Trophoblast cell (in vitro differentiated cells and primary cell): ENCODE measurements at regions not wholly inside any gene's neighbourhood (a gene's known extent, or its start where the extent isn't known, plus 50 kb on each side); places are given as distances from the start of the nearest gene placed in this dataset.

Source experiments
- DNase-seq, 2 donors: peaks; one replicate each; pipeline ENCODE4 v3.0.0-alpha.2; 2016
- H2AFZ ChIP-seq: 2 replicates; pipeline ENCODE4 v1.6.1; 2013; ENCODE audit warnings: low read length, moderate library complexity, mild to moderate bottlenecking; ENCODE audit not compliant: insufficient read depth, poor library complexity
- H2AK5ac ChIP-seq: 2 replicates; pipeline ENCODE4 v1.6.1; 2013; ENCODE audit warnings: mild to moderate bottlenecking, low read length
- H2BK120ac ChIP-seq: 2 replicates; pipeline ENCODE4 v1.6.1; 2013; ENCODE audit warnings: low read length, mild to moderate bottlenecking, moderate library complexity; ENCODE audit not compliant: insufficient read depth, poor library complexity
- H2BK12ac ChIP-seq: 2 replicates; pipeline ENCODE4 v1.6.1; 2013; ENCODE audit warnings: mild to moderate bottlenecking, low read length, moderate library complexity
- H2BK5ac ChIP-seq: 2 replicates; pipeline ENCODE4 v1.6.1; 2013; ENCODE audit warnings: low read length, low read depth, moderate library complexity, mild to moderate bottlenecking; ENCODE audit not compliant: poor library complexity
- H3K14ac ChIP-seq: 2 replicates; pipeline ENCODE4 v1.6.1; 2013; ENCODE audit warnings: mild to moderate bottlenecking, low read length
- H3K18ac ChIP-seq: 2 replicates; pipeline ENCODE4 v1.6.1; 2013; ENCODE audit warnings: mild to moderate bottlenecking, low read length
- H3K23ac ChIP-seq: 2 replicates; pipeline ENCODE4 v1.6.1; 2013; ENCODE audit warnings: low read length
- H3K27ac ChIP-seq: 2 replicates; pipeline ENCODE4 v1.5.1; 2013; ENCODE audit warnings: low read depth, mild to moderate bottlenecking, inconsistent platforms, low read length, moderate library complexity
- H3K27me3 ChIP-seq: 2 replicates; pipeline ENCODE4 v1.6.1; 2013; ENCODE audit warnings: inconsistent platforms, mild to moderate bottlenecking, low read length, moderate library complexity; ENCODE audit not compliant: insufficient read depth
- H3K36me3 ChIP-seq, 2 experiments: 1 replicate in 1 of 2; 2 replicates in 1 of 2; pipeline ENCODE4 v1.6.1; 2013; ENCODE audit warnings: low read length in 2 of 2, mild to moderate bottlenecking in 2 of 2, moderate library complexity in 1 of 2; ENCODE audit not compliant: insufficient read depth in 2 of 2, control insufficient read depth in 1 of 2
- H3K4ac ChIP-seq: 2 replicates; pipeline ENCODE4 v1.6.1; 2013; ENCODE audit warnings: low read depth, mild to moderate bottlenecking, low read length, moderate library complexity
- H3K4me1 ChIP-seq, 2 experiments: 1 replicate in 1 of 2; 2 replicates in 1 of 2; pipeline ENCODE4 v1.6.1; 2013; ENCODE audit warnings: low read length in 2 of 2, mild to moderate bottlenecking in 2 of 2, moderate library complexity in 1 of 2; ENCODE audit not compliant: insufficient read depth in 2 of 2, control insufficient read depth in 1 of 2
- H3K4me2 ChIP-seq: 2 replicates; pipeline ENCODE4 v1.6.1; 2013; ENCODE audit warnings: inconsistent platforms, mild to moderate bottlenecking, low read length, moderate library complexity
- H3K4me3 ChIP-seq: 2 replicates; pipeline ENCODE4 v1.5.1; 2013; ENCODE audit warnings: mild to moderate bottlenecking, low read depth, low read length, inconsistent platforms
- H3K79me1 ChIP-seq: one replicate; pipeline ENCODE4 v1.6.1; 2013; ENCODE audit warnings: low read length
- H3K79me2 ChIP-seq: 2 replicates; pipeline ENCODE4 v1.6.1; 2013; ENCODE audit warnings: low read length, mild to moderate bottlenecking; ENCODE audit not compliant: control insufficient read depth, insufficient read depth, poor library complexity
- H3K9ac ChIP-seq: 2 replicates; pipeline ENCODE4 v1.6.1; 2013; ENCODE audit warnings: mild to moderate bottlenecking, low read length
- H3K9me3 ChIP-seq: 2 replicates; pipeline ENCODE4 v1.6.1; 2013; ENCODE audit warnings: low read depth, mild to moderate bottlenecking, control low read depth, inconsistent platforms, low read length; ENCODE audit not compliant: insufficient read depth
- H4K12ac ChIP-seq: 2 replicates; pipeline ENCODE4 v1.6.1; 2013; ENCODE audit warnings: low read depth, mild to moderate bottlenecking, low read length, moderate library complexity
- H4K8ac ChIP-seq: 2 replicates; pipeline ENCODE4 v1.6.1; 2013; ENCODE audit warnings: low read depth, mild to moderate bottlenecking, low read length, moderate library complexity
- H4K91ac ChIP-seq: one replicate; pipeline ENCODE4 v1.6.1; 2013; ENCODE audit warnings: low read depth, mild to moderate bottlenecking, low read length, moderate library complexity
- WGBS: extraction: QIAGEN DNeasy Blood & Tissue Kit; methylation state at CpG from one replicate; pipeline ENCODE4 v1.1.7; 2013; ENCODE audit warnings: missing lambda C conversion rate; ENCODE audit not compliant: insufficient read length, insufficient coverage; ENCODE audit errors: extremely low coverage; 5-methylcytosine and 5-hydroxymethylcytosine counted together

- Histone ChIP-seq H2AFZ (no peak overlapping the region), H4K91ac (no peak overlapping the region), H4K12ac (no peak overlapping the region), H3K27ac (no peak overlapping the region), H3K4me1 (no peaks in the 10 kb centered on the region), H2AK5ac (no peak overlapping the region), H3K4ac (no peak overlapping the region), H3K9ac (no peak overlapping the region), H3K79me2 (no peaks in the 10 kb centered on the region), H2BK5ac (no peak overlapping the region), H3K23ac (no peak overlapping the region), H3K9me3 (no peaks in the 10 kb centered on the region), H3K4me3 (no peak overlapping the region), H3K27me3 (no peaks in the 10 kb centered on the region), H3K4me2 (no peak overlapping the region), H3K36me3 (no peaks in the 10 kb centered on the region), H4K8ac (no peak overlapping the region), H3K18ac (no peak overlapping the region), H2BK12ac (no peak overlapping the region), H3K79me1 (no peaks in the 10 kb centered on the region), H2BK120ac (no peak overlapping the region), H3K14ac (no peak overlapping the region)
- DNase-seq, result peak in 1 of 2 donors; percentile 43
- no CpG with 5 or more reads among the region's 3 CpGs for WGBS
Observed at GRCh38 chr9:7859701-7860334, 60.2 kb upstream of the DMAC1 start.

DNA sequence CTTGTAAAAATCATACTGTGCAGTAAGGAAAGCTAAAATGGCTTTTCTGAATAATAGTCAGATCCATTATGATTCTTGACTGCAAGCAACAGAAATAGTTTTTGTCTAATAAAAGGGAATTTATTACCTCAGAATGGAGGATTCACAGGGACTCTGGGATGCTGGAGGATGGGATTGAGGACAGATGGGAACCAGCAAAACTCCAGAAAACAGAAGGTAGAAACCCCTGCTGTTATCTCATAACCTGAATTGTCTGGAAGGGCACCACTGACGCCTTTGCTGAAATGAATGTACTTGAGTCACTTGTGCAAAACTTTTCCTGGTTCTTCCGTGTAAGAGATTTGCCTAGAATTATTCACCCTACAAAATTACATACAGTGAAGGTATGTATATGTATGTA, 58.6 kb upstream of the DMAC1 start:
- H3K4me1 ChIP-seq, result no peaks in the 10 kb centered on the region
- WGBS, result no CpG with 5 or more reads among the region's 2 CpGs

DNA sequence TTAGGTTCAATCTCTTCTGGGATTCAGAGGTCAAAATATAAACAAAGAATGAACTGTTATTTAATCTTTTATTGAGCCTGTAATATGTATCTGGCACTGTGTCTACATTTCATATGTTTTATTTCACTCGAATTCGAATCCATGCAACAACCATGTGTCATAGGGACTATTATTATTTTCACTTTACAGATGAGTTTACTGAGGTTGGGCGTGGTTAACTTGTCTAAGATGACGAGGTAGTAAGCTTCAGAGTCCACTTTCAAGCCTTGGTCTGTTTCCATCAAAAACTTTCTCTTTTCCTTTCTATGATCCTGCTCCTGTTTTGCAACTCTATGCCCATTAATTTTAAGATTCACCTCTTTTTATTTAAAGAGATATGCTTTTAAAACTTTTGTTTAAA, 55.2 kb upstream of the DMAC1 start:
- Histone ChIP-seq H3K4me1 (no peaks in the 10 kb centered on the region), H3K18ac (no peak overlapping the region), H2AK5ac (no peak overlapping the region), H3K36me3 (no peaks in the 10 kb centered on the region), H3K4me2 (no peak overlapping the region), H3K4me3 (no peak overlapping the region), H2BK12ac (no peak overlapping the region), H2BK5ac (no peak overlapping the region), H3K23ac (no peak overlapping the region), H2AFZ (no peak overlapping the region), H3K27me3 (no peaks in the 10 kb centered on the region), H3K79me2 (no peaks in the 10 kb centered on the region), H4K12ac (no peak overlapping the region), H3K9ac (no peak overlapping the region), H3K9me3 (no peaks in the 10 kb centered on the region), H3K27ac (no peak overlapping the region), H3K4ac (no peak overlapping the region), H4K8ac (no peak overlapping the region), H4K91ac (no peak overlapping the region), H3K14ac (no peak overlapping the region), H3K79me1 (no peaks in the 10 kb centered on the region), H2BK120ac (no peak overlapping the region)
- no CpG with 5 or more reads among the region's 4 CpGs for WGBS
- no peak for DNase-seq

More for the DNA sequence above, 58.6 kb upstream of the DMAC1 start:
- Histone ChIP-seq H3K4me2 (no peak overlapping the region), H4K8ac (no peak overlapping the region), H2BK12ac (no peak overlapping the region), H2AFZ (no peak overlapping the region), H3K36me3 (no peaks in the 10 kb centered on the region), H3K9me3 (no peaks in the 10 kb centered on the region), H3K4ac (no peak overlapping the region), H3K23ac (no peak overlapping the region), H3K4me3 (no peak overlapping the region), H4K12ac (no peak overlapping the region), H3K27ac (no peak overlapping the region), H3K79me1 (no peaks in the 10 kb centered on the region), H3K18ac (no peak overlapping the region), H3K14ac (no peak overlapping the region), H3K79me2 (no peaks in the 10 kb centered on the region), H2AK5ac (no peak overlapping the region), H3K27me3 (no peaks in the 10 kb centered on the region), H3K9ac (no peak overlapping the region), H4K91ac (no peak overlapping the region), H2BK120ac (no peak overlapping the region), H2BK5ac (no peak overlapping the region)
- DNase-seq, result no peak
